Stimulated activated CD8-positive, alpha-beta memory T cell treated with anti-CD3 and anti-CD28 coated beads, Interleukin-7, amount 100 ng/mL, for 48 hours (primary cell): ENCODE measurements at regions not wholly inside any gene's neighbourhood (a gene's known extent, or its start where the extent isn't known, plus 50 kb on each side); places are given as distances from the start of the nearest gene placed in this dataset.

Experiments
- DNase-seq, 2 donors: peaks; one replicate each; pipeline ENCODE4 v3.0.0-alpha.2; 2020; ENCODE audit warnings: low read depth in 1 of 2; ENCODE audit errors: extremely low read depth in 1 of 2

GRCh38 chr6:14722704-14723103 lies 523.2 kb upstream of the JARID2 start:
- no peak for DNase-seq

- DNase-seq: no peak
These were observed 522.3 kb upstream of the JARID2 start for GRCh38 chr6:14723535-14724086.

GRCh38 chr6:14724549-14724948 lies 521.3 kb upstream of the JARID2 start:
- DNase-seq: no peak

- DNase-seq: no peak
These were observed 518.9 kb upstream of the JARID2 start for GRCh38 chr6:14726816-14727493.

GRCh38 chr6:14727494-14728395 lies 518.1 kb upstream of the JARID2 start:
- DNase-seq: no peak

- no peak for DNase-seq
These were observed 517.4 kb upstream of the JARID2 start for GRCh38 chr6:14728396-14729024.

- no peak for DNase-seq
These were observed 516.6 kb upstream of the JARID2 start for GRCh38 chr6:14729129-14729871.

- no peak for DNase-seq
These were observed 515.2 kb upstream of the JARID2 start for GRCh38 chr6:14730654-14731053.

GRCh38 chr6:14731611-14732010 lies 514.3 kb upstream of the JARID2 start:
- no peak for DNase-seq

GRCh38 chr6:14732226-14732843 lies 513.5 kb upstream of the JARID2 start:
- no peak for DNase-seq

- DNase-seq: peak in 1 of 2 donors; percentile 66
These were observed 512.8 kb upstream of the JARID2 start for GRCh38 chr6:14732844-14733757.

GRCh38 chr6:14734052-14734415 lies 511.8 kb upstream of the JARID2 start:
- DNase-seq: no peak

- DNase-seq: peak in 1 of 2 donors; percentile 52
These were observed 511.2 kb upstream of the JARID2 start for GRCh38 chr6:14734416-14735340.

- DNase-seq: peak in 1 of 2 donors; percentile 69
These were observed 509.8 kb upstream of the JARID2 start for GRCh38 chr6:14735956-14736486.

- DNase-seq: no peak
These were observed 509.3 kb upstream of the JARID2 start for GRCh38 chr6:14736554-14736953.

GRCh38 chr6:14738497-14738896 lies 507.4 kb upstream of the JARID2 start:
- DNase-seq: no peak

GRCh38 chr6:14738933-14739332 lies 506.9 kb upstream of the JARID2 start:
- no peak for DNase-seq

GRCh38 chr6:14739827-14740226 lies 506.0 kb upstream of the JARID2 start:
- DNase-seq: no peak
